ENCODE measurements at regions not wholly inside any gene's neighbourhood (a gene's known extent, or its start where the extent isn't known, plus 50 kb on each side); places are given as distances from the start of the nearest gene placed in this dataset.

- DNase-seq (ENCODE audit: low spot score), result no peak
- intact Hi-C loops (cut with DNase I), result no loop called here
These were observed 57.8 kb downstream of the PRLHR start for GRCh38 chr10:118537623-118538022.

DNA sequence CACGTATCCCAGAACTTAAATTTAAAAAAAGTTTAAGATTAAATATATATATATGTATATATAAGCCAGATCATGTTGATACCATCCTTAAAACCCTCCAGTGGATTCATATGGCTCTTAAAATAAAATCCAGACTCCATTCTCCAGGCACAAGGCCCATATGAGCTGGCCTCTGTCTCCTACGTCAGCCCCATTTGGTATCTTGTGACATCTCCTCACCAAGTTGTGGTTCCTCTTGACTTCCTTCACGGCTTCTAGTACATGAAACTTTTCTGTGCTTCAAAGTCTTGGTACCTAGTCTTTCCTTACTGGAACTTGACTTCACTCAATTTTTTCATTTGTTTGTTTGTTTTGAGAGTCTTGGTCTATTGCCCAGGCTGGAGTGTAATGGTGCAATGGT, 61.3 kb downstream of the PRLHR start:
- intact Hi-C loops (cut with DNase I), result no loop called here
- DNase-seq (ENCODE audit: low spot score), result no peak

- intact Hi-C loops (cut with DNase I), result no loop called here
- no peak for DNase-seq (ENCODE audit: low spot score)
These were observed 64.2 kb downstream of the PRLHR start for GRCh38 chr10:118531105-118531852.

DNA sequence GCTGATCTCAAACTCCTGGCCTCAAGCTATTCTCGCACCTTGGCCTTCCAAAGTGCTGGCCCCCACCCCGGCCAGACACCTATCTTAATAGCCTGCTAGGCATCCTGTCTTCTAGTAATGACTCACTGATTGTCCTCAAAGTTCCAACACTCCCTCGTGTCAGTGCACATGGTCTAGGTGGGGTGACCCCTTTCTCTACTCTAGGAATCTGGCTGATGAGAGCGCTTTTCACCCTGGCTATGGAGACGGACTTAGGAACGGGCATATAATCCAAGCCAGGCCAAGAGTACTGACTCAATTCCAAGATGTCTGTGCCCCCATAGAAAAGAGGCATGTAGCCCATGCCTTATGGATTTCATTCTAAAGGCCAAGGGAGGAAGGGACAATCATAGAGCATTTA, 67.0 kb downstream of the PRLHR start:
- intact Hi-C loops (cut with DNase I), result no loop called here
- DNase-seq (ENCODE audit: low spot score), result no peak

GRCh38 chr10:118523775-118524174, 71.7 kb downstream of the PRLHR start:
- DNase-seq (ENCODE audit: low spot score), result no peak
- intact Hi-C loops (cut with DNase I), result no loop called here

GRCh38 chr10:118522791-118523498, 72.5 kb downstream of the PRLHR start:
- intact Hi-C loops (cut with DNase I), result no loop called here
- DNase-seq (ENCODE audit: low spot score), result no peak

DNA sequence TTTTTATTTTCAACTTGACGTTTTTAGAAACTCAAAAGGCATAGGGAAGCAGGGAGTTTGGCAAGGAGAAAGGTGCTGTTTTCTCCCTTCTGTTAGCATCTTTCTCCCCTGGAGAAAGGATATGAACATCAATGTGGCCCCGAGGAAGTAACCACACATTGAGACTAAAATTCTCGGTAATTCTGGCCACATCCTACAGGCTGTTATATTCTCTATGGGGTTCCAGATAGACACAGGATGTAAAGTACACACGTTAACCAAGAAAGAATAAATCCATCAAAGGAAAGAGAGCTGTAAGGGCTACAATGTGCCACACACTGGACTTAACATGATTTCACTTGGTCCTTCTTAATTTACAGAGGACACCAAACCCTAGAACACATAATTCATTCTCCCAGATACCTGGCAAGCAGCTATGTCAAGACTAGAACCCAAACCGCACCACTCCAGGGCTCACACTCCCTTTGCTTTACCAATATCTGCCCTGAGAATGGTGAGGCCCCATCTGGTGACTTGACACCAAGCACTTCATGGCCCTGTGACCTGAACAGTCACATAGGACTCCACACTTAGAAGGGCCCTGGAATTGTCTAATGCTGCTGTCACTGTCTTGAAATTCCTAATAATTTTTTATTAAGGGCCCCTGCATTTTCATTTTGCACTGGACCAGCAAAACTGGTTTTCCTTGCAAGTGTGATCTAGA, 73.9 kb downstream of the PRLHR start:
- intact Hi-C loops (cut with DNase I), result no loop called here
- DNase-seq (ENCODE audit: low spot score), result no peak

DNA sequence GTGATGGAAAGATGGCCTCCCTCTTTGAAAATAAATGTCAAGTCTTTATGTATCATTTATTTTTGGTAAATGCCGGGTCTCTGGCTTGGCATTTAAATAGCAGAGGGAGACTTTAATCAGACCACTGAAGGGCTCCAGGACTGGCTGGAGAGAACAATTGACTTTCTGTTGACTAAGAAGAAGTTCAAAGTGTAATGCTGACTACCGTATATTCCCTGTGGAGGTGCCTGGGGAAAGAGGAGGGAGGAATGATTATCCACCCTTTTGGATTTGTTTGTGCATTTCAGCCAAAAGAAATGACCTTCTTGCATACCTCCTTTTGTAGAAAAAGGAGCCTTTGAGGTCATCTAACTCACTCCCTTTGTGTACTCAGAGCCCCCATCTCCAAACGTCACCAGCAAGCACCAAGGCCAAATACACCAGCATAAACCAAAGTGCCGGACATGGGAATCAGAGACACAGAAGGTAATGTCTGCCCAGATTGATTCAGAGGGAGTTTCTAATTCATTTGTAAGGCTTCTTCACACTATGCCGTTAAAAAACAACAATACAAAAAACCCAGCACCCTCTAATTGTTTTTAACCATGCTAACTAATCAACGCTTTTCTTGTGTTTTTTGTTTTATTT, 75.2 kb downstream of the PRLHR start:
- intact Hi-C loops (cut with DNase I), result no loop called here
- DNase-seq (ENCODE audit: low spot score), result no peak

GRCh38 chr10:118518095-118518494, 77.4 kb downstream of the PRLHR start:
- intact Hi-C loops (cut with DNase I), result no loop called here
- DNase-seq (ENCODE audit: low spot score), result no peak

DNA sequence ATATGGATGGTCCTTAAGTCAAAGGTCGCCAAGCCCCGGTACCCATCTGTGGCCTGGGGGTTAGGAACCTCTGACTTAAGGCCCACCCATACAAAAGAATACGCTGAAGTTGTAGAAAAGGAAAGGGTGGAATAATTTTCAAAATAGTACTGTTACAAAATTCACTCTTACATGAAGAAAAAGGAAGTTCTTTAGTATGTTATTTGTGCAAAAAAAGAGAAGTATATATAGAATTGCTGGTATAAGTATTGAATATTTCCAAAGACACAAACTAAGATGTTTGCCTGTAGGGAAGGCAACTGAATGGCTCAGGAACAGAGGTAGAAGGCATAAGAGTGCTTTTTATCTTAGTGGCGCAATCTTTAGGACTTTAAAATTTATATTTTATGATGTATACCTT, 78.7 kb downstream of the PRLHR start:
- intact Hi-C loops (cut with DNase I), result no loop called here
- DNase-seq (ENCODE audit: low spot score), result no peak

- intact Hi-C loops (cut with DNase I), result no loop called here
- no peak for DNase-seq (ENCODE audit: low spot score)
These were observed 82.3 kb downstream of the PRLHR start for GRCh38 chr10:118513174-118513573.

DNA sequence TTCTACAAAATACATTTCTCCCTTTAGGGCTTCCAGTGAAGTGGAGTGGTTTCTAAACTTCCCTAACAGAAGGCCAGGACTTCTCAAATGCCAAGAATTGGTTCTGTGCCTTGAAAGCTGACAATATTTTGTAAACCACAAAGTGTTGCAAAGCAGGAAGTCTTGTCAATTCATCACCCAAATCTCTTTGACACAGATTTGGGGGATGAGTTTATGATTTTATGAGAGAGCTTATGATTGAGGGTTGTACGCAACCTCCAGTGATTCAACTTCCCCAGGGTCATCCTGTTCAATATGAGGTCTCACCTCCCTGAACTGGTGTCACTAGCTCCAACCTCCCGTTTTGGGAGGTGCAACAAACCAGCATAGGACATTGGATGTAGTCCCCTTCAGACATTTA, 83.7 kb downstream of the PRLHR start:
- intact Hi-C loops (cut with DNase I), result no loop called here
- DNase-seq (ENCODE audit: low spot score), result no peak

GRCh38 chr10:118508863-118509262, 86.6 kb downstream of the PRLHR start:
- no peak for DNase-seq (ENCODE audit: low spot score)
- intact Hi-C loops (cut with DNase I), result no loop called here

- DNase-seq (ENCODE audit: low spot score), result no peak
- intact Hi-C loops (cut with DNase I), result no loop called here
These were observed 87.1 kb downstream of the PRLHR start for GRCh38 chr10:118508355-118508754.

DNA sequence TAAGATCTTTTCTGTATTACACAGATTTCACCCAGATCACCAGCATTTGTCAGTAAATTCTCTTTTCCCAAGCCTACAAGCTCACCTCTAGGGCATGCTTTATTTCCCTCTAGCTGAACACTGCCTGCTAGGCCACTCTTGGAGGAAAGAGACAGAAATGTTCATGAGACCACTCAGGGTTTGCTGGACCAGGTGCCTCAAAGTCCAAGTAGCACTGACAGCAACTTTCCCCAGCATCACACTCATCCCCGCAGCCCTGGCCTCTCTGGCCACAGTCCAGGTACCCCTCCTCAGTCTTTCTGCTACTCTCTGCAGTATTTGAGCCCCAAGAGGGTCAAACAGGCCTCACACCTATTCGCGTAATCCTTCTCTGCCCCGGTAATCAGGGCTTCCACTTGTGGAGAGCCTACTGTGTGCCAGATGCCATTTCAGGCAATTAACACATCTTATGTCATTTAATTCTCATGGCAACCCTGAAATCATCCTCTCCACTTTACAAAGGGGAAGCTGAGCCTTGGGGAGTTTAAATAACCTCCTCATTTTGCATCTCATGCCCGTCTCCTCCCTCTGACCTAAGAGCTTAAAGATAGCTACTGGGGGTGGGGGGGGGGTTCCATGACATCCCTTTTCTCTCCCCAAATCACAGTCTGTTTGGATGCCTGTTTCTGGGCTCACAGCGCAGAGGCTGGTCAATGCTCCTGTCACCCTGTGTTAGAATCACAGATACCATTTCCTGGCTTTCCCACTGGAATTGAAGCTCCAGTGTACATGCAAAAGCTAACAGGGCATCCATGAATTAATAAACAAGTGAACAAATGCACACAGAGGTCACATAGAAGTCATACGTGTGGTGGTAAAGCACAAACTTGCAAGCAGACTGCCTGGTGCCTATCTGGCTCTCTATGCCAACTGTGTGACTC, 88.5 kb downstream of the PRLHR start:
- no peak for DNase-seq (ENCODE audit: low spot score)

DNA sequence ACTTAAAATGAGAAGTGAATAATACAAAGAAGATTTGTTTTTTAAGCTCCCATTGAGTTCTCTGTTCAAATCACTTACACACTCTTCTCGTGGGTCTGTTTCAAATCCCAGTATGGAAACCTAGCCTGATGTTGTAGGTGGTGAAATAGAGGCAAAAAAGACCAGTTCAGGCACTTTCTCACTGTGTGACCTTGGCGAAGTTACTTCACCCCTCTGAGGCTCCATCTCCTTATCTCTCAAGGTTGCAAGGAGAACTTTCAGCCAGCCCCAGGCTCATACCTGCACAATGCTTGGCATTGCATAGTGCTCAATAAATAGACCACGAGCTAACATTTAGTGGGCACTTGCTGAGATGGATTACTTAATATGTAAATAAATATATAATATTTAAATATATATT, 90.1 kb downstream of the PRLHR start:
- DNase-seq (ENCODE audit: low spot score), result no peak
- intact Hi-C loops (cut with DNase I), result no loop called here

More for the DNA sequence above, 88.5 kb downstream of the PRLHR start:
- intact Hi-C loops (cut with DNase I), result no loop called here

- DNase-seq (ENCODE audit: low spot score), result no peak
- intact Hi-C loops (cut with DNase I), result no loop called here
These were observed 90.8 kb downstream of the PRLHR start for GRCh38 chr10:118504467-118505205.

DNA sequence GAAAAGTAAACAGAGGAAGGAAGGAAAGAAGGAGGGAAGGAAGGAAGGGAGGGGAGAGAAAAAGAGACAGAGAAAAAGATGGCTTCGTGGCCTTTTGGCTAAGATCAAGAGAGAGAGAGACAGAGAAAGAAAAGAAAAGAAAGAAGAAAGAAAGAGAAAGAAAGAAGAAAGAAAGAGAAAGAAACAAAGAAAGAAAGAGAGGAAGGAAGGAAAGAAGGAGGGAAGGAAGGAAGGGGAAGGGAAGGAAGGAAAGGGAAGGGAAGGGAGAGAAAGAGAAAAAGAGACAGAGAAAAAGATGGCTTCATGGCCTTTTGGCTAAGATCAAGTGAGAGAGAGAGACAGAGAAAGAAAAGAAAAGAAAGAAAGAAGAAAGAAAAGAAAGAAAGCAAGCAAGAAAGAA, 91.4 kb downstream of the PRLHR start:
- intact Hi-C loops (cut with DNase I), result no loop called here

GRCh38 chr10:118503192-118503591, 92.3 kb downstream of the PRLHR start:
- intact Hi-C loops (cut with DNase I), result no loop called here
- DNase-seq (ENCODE audit: low spot score), result no peak

More for the DNA sequence above, 91.4 kb downstream of the PRLHR start:
- no peak for DNase-seq (ENCODE audit: low spot score)
